ENCODE measurements at regions not wholly inside any gene's neighbourhood (a gene's known extent, or its start where the extent isn't known, plus 50 kb on each side); places are given as distances from the start of the nearest gene placed in this dataset.

DNA sequence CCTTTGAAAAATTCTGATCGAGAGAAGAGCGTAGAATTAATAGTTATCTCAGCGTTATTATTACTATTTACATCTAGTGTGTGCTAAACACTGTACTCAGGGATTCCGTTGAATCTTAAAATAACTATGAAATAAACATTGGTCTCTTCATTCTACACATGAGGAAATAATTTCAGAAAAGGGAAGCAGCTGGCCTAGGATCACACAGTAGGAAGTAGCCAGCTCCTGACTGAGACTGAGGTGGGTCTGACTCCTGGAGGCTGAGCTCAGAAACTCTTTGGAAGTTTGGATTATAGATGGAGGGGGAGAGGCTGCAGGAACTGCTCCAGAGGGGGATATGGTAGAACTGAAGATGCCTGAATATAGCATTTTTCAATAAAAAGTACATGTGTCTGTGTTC is 183.9 kb upstream of the WDR11 start:
- Histone ChIP-seq H3K4me3 (no peak overlapping the region), H3K9me3 (replicated peaks) (peaks cover 3% of the 10 kb centered on the region), H3K27ac (replicated peaks) (no peak overlapping the region), H3K27me3 (ENCODE audit: low read depth) (no peaks in the 10 kb centered on the region), H3K4me1 (no peaks in the 10 kb centered on the region), H3K36me3 (no peaks in the 10 kb centered on the region)
- intact Hi-C loops (cut with micrococcal nuclease), result no loop called here
- TF ChIP-seq, protein P1, sequence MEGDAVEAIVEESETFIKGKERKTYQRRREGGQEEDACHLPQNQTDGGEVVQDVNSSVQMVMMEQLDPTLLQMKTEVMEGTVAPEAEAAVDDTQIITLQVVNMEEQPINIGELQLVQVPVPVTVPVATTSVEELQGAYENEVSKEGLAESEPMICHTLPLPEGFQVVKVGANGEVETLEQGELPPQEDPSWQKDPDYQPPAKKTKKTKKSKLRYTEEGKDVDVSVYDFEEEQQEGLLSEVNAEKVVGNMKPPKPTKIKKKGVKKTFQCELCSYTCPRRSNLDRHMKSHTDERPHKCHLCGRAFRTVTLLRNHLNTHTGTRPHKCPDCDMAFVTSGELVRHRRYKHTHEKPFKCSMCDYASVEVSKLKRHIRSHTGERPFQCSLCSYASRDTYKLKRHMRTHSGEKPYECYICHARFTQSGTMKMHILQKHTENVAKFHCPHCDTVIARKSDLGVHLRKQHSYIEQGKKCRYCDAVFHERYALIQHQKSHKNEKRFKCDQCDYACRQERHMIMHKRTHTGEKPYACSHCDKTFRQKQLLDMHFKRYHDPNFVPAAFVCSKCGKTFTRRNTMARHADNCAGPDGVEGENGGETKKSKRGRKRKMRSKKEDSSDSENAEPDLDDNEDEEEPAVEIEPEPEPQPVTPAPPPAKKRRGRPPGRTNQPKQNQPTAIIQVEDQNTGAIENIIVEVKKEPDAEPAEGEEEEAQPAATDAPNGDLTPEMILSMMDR (IDR thresholded peaks at IDR 0.05; ENCODE audit: borderline replicate concordance), result no peak
- DNase-seq, result no peak

DNA sequence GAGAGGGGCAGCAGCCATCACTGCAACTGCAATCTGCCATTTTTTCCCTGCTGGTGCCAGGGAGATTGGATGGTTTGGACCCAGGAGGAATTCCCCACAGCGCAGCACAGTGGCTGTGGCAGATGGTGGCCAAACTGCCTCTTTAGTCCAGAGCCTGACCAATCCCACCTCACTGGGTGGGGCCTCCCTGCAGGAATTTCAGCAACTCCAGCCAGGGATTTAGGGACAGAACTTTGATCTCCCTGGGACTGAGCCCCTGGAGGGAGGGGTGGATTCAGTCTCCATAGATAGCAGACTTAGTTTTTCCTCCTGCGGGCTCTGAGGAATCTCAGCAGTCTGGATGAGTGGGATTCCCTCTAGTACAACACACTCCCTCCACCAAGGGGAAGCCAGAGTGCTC is 179.7 kb upstream of the WDR11 start:
- Histone ChIP-seq H3K27ac (replicated peaks) (no peak overlapping the region), H3K36me3 (no peaks in the 10 kb centered on the region), H3K9me3 (replicated peaks) (peaks cover 42% of the 10 kb centered on the region), H3K27me3 (ENCODE audit: low read depth) (no peaks in the 10 kb centered on the region), H3K4me3 (no peak overlapping the region), H3K4me1 (no peaks in the 10 kb centered on the region)
- TF ChIP-seq, protein P1 (IDR thresholded peaks at IDR 0.05; ENCODE audit: borderline replicate concordance), result no peak
- intact Hi-C loops (cut with micrococcal nuclease), result no loop called here
- no peak for DNase-seq

DNA sequence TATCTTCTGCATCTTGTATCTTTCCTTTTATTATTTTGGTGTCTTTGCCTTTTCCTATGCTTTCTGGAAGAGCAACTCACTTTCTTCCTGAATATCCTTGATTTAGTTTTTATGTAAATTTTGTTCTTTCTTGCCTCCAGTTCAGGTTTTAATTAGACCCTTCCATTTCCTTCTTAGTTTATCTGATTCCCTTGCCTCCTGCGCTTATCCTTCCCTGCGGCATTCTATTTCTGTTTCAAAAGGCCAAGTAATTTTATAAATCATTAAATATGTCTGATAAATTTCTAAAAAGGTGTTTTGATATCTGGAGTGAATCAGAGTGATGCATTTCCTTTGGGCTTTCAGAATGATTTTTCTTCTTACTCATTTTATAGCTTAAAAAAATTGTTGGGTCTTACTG is 167.7 kb upstream of the WDR11 start:
- intact Hi-C loops (cut with micrococcal nuclease), result no loop called here
- TF ChIP-seq, protein P1 (IDR thresholded peaks at IDR 0.05; ENCODE audit: borderline replicate concordance), result no peak

DNA sequence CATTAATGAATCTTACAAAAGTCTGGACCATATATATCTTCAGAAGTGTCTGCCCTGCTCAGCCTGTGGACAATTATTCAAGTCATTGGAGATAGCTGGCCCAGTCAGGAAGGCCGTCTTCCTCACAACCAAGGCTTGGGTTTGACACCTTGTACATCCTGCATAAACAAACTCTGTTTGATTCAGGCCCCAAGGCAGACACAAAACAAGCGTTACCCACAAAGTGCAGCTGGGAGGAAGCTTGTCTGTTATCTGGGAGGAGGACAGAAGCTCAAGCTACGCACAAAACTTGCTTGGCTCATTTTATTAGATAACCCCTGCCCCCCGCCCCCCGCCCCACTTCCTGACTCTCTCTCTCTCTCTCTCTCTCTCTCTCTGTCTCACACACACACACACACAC is 166.9 kb upstream of the WDR11 start:
- H3K36me3 ChIP-seq, result no peaks in the 10 kb centered on the region
- TF ChIP-seq, protein P1 (IDR thresholded peaks at IDR 0.05; ENCODE audit: borderline replicate concordance), result no peak
- DNase-seq, result no peak
- H3K4me3 ChIP-seq, result no peak overlapping the region
- H3K9me3 ChIP-seq (replicated peaks), result peaks cover 3% of the 10 kb centered on the region
- intact Hi-C loops (cut with micrococcal nuclease), result no loop called here
- H3K27me3 ChIP-seq (ENCODE audit: low read depth), result peaks cover 7% of the 10 kb centered on the region
- H3K4me1 ChIP-seq, result no peaks in the 10 kb centered on the region
- H3K27ac ChIP-seq (replicated peaks), result no peak overlapping the region

More for the DNA sequence above, 167.7 kb upstream of the WDR11 start:
- H3K27ac ChIP-seq (replicated peaks), result no peak overlapping the region
- no peak for DNase-seq
- no peak overlapping the region for H3K4me3 ChIP-seq
- peaks cover 11% of the 10 kb centered on the region for H3K9me3 ChIP-seq (replicated peaks)
- H3K36me3 ChIP-seq, result no peaks in the 10 kb centered on the region
- peaks cover 7% of the 10 kb centered on the region for H3K27me3 ChIP-seq (ENCODE audit: low read depth)
- no peaks in the 10 kb centered on the region for H3K4me1 ChIP-seq

DNA sequence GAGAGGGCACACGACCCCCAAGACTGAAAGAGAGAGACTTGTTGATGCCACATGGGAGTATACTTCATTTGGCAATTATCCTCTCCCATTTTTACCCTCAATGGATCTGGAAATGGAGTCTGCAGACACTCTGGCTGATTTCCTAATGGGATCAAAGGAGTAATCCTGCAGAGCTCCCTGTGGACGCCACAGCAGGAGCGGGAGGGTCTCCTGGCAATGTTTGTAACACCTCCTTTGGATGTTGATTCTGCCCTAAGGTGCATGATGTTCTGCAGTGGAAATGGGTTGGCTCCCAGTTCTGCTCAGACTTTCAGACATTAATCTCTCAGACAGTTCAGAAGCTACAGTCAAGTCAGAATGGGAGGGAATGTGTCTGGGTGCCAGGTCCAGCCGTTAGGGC is 166.0 kb upstream of the WDR11 start:
- intact Hi-C loops (cut with micrococcal nuclease), result no loop called here
- Histone ChIP-seq H3K9me3 (replicated peaks) (no peaks in the 10 kb centered on the region), H3K27me3 (ENCODE audit: low read depth) (peaks cover 7% of the 10 kb centered on the region), H3K36me3 (no peaks in the 10 kb centered on the region), H3K27ac (replicated peaks) (no peak overlapping the region), H3K4me3 (no peak overlapping the region), H3K4me1 (no peaks in the 10 kb centered on the region)
- DNase-seq, result no peak
- TF ChIP-seq, protein P1 (IDR thresholded peaks at IDR 0.05; ENCODE audit: borderline replicate concordance), result no peak

DNA sequence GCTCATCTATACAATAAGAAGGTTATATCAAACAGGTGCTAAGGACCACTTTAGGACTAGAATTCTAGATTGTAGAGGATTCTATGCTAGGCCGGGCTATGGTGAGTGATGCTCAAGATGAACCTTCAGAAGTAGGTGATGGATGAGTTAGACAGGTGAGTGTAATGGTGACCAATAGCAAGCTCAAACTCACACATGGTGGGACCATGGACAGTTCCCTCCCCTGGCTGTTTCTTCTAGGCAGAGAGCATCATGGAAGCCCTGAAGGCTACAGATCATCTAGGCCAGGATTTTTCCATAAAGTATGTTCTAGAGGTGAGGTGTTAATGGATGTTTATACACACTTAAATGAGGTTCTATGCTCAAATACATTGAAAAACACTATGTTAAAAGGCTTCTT is 162.2 kb upstream of the WDR11 start:
- Histone ChIP-seq H3K4me3 (no peak overlapping the region), H3K9me3 (replicated peaks) (peaks cover 11% of the 10 kb centered on the region), H3K27ac (replicated peaks) (no peak overlapping the region), H3K36me3 (no peaks in the 10 kb centered on the region), H3K27me3 (ENCODE audit: low read depth) (peaks cover 7% of the 10 kb centered on the region), H3K4me1 (no peaks in the 10 kb centered on the region)
- intact Hi-C loops (cut with micrococcal nuclease), result no loop called here
- no peak for DNase-seq
- TF ChIP-seq, protein P1 (IDR thresholded peaks at IDR 0.05; ENCODE audit: borderline replicate concordance), result no peak

Data from left ventricle myocardium inferior (tissue), 1 donor.